SK-N-SH (cell line): ENCODE measurements at regions not wholly inside any gene's neighbourhood (a gene's known extent, or its start where the extent isn't known, plus 50 kb on each side); places are given as distances from the start of the nearest gene placed in this dataset.

ENCODE experiments used
- CHD2 ChIP-seq: fragments of 150-350 bp; IDR thresholded peaks from 2 replicates; pipeline ENCODE4 v1.6.1; 2018; ENCODE audit warnings: low read length; ENCODE audit not compliant: partially characterized antibody
- CTCF ChIP-seq: fragments of 200-600 bp; sonication (generic); IDR thresholded peaks from 2 replicates; pipeline ENCODE4 v1.6.1; 2017; ENCODE audit warnings: antibody characterized with exemption, mild to moderate bottlenecking, moderate library complexity
- ELF1 ChIP-seq: IDR thresholded peaks from 2 replicates; pipeline ENCODE4 v1.4.0; 2012
- GABPA ChIP-seq: IDR thresholded peaks from 2 replicates; pipeline ENCODE4 v1.4.0; 2012; ENCODE audit warnings: low read depth, mild to moderate bottlenecking
- POLR2AphosphoS5 ChIP-seq: IDR thresholded peaks from 2 replicates; pipeline ENCODE4 v1.6.1; 2012; ENCODE audit warnings: low read depth, low read length
- RAD21 ChIP-seq: IDR thresholded peaks from 2 replicates; pipeline ENCODE4 v1.6.1; 2012; ENCODE audit warnings: mild to moderate bottlenecking, low read length
- REST ChIP-seq: IDR thresholded peaks from 2 replicates; pipeline ENCODE4 v1.6.1; 2012; ENCODE audit warnings: mild to moderate bottlenecking, low read depth, low read length, moderate library complexity
- RXRA ChIP-seq: IDR thresholded peaks from 2 replicates; pipeline ENCODE4 v1.4.0; 2012; ENCODE audit warnings: low read depth, mild to moderate bottlenecking, borderline replicate concordance
- YY1 ChIP-seq: IDR thresholded peaks from 2 replicates; pipeline ENCODE4 v1.4.0; 2012; ENCODE audit warnings: low read depth, mild to moderate bottlenecking
- ZBTB33 ChIP-seq: IDR thresholded peaks from 2 replicates; pipeline ENCODE4 v1.4.0; 2012; ENCODE audit warnings: low read depth, borderline replicate concordance

DNA sequence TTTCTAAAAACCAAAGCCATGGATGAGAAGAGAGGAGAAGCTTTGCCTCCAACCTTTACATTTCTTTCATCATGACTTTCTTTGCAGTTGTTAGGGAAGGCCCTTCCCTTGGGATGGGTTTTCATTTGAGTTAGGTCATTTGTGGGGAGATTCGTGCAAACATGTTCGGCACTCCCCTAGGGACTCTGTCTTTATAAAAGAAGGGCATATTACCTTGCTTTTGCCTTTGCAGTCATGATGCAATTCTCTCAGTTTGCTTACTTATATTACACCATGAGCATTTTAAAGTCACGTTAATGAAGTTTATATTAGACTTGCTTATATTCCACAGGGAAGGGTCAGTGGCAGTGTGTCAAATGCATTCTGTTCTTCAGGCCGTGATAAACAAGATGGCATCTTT is 289.3 kb upstream of the WWC1 start:
- TF ChIP-seq REST: no peak
- TF ChIP-seq CTCF: no peak
- TF ChIP-seq RXRA: no peak
- TF ChIP-seq POLR2AphosphoS5: no peak
- TF ChIP-seq YY1: no peak
- TF ChIP-seq ELF1: no peak
- TF ChIP-seq CHD2: no peak
- TF ChIP-seq ZBTB33: no peak
- no peak for TF ChIP-seq GABPA
- TF ChIP-seq RAD21: no peak
